Stomach (tissue), 4 donors: ENCODE measurements at regions not wholly inside any gene's neighbourhood (a gene's known extent, or its start where the extent isn't known, plus 50 kb on each side); places are given as distances from the start of the nearest gene placed in this dataset.

ENCODE experiments used
- EP300 ChIP-seq: sonication (generic); formaldehyde crosslinking; IDR thresholded peaks from one replicate; pipeline ENCODE4 v1.6.1; 2017; ENCODE audit warnings: antibody characterized with exemption
- POLR2A ChIP-seq, 4 donors: fragments of 450-650 bp; IDR thresholded peaks; one replicate each; pipeline ENCODE4 v1.6.1; 2016; ENCODE audit warnings: antibody characterized with exemption in 4 of 4, control low read depth in 2 of 4, mild to moderate bottlenecking in 1 of 4, moderate library complexity in 1 of 4
- POLR2AphosphoS5 ChIP-seq, 3 donors: sonication (generic); formaldehyde crosslinking; IDR thresholded peaks; one replicate each; pipeline ENCODE4 v1.6.1; 2016; ENCODE audit warnings: antibody characterized with exemption in 3 of 3
- TF ChIP-seq, protein P1 (sequence below), 7 experiments: fragments of 450-650 bp in 4 of 7; fragments of 200-600 bp in 3 of 7; sonication (generic) in 3 of 7; IDR thresholded peaks; one replicate each; pipeline ENCODE4 v1.5.1; 2016 to 2019; ENCODE audit warnings: antibody characterized with exemption in 7 of 7, control low read depth in 2 of 7, mild to moderate bottlenecking in 1 of 7

DNA sequence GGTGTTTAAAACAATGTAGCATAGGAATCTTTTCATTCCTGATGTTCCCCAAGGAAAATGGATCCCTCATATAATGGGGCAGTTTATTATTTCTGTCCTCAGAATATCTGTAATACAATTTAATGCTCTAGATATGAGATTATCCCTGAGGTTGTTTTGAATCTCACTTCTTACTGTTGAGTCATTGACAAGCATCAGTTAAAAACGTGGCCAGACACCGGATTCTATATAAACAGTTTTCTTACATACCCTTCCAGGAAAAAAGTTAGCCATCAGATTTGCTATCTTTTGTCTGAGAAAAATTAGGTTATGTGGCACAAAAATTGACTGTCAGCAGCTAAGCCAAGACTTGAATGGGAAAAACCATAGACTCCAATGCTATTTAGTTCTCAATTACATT is 539.8 kb upstream of the CELF2 start:
- TF ChIP-seq POLR2AphosphoS5 (IDR thresholded peaks at IDR 0.05) (no peak), POLR2A (IDR thresholded peaks at IDR 0.05) (no peak), EP300 (no peak)
- TF ChIP-seq, protein P1, sequence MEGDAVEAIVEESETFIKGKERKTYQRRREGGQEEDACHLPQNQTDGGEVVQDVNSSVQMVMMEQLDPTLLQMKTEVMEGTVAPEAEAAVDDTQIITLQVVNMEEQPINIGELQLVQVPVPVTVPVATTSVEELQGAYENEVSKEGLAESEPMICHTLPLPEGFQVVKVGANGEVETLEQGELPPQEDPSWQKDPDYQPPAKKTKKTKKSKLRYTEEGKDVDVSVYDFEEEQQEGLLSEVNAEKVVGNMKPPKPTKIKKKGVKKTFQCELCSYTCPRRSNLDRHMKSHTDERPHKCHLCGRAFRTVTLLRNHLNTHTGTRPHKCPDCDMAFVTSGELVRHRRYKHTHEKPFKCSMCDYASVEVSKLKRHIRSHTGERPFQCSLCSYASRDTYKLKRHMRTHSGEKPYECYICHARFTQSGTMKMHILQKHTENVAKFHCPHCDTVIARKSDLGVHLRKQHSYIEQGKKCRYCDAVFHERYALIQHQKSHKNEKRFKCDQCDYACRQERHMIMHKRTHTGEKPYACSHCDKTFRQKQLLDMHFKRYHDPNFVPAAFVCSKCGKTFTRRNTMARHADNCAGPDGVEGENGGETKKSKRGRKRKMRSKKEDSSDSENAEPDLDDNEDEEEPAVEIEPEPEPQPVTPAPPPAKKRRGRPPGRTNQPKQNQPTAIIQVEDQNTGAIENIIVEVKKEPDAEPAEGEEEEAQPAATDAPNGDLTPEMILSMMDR (IDR thresholded peaks at IDR 0.05) = no peak
